ENCODE measurements at regions not wholly inside any gene's neighbourhood (a gene's known extent, or its start where the extent isn't known, plus 50 kb on each side); places are given as distances from the start of the nearest gene placed in this dataset.

GRCh38 chr12:94767956-94768355, 117.6 kb upstream of the TMCC3 start:
- Histone ChIP-seq H3K27ac (no peak overlapping the region), H3K4me1 (no peaks in the 10 kb centered on the region), H3K27me3 (ENCODE audit: low read depth) (no peaks in the 10 kb centered on the region), H3K4me3 (no peak overlapping the region), H3K9me3 (no peaks in the 10 kb centered on the region), H3K36me3 (no peaks in the 10 kb centered on the region)
- intact Hi-C loops (cut with DNase I), result no loop called here
- DNase-seq (no peak), ATAC-seq (no peak)
- TF ChIP-seq CTCF (IDR thresholded peaks at IDR 0.05), result no peak

GRCh38 chr12:94766397-94766796, 116.0 kb upstream of the TMCC3 start:
- Histone ChIP-seq H3K27ac (no peak overlapping the region), H3K4me3 (no peak overlapping the region), H3K4me1 (no peaks in the 10 kb centered on the region), H3K9me3 (no peaks in the 10 kb centered on the region), H3K36me3 (no peaks in the 10 kb centered on the region), H3K27me3 (ENCODE audit: low read depth) (no peaks in the 10 kb centered on the region)
- TF ChIP-seq CTCF (IDR thresholded peaks at IDR 0.05), result no peak
- intact Hi-C loops (cut with DNase I), result no loop called here
- no peak for DNase-seq
- no peak for ATAC-seq

- no peak for TF ChIP-seq CTCF (IDR thresholded peaks at IDR 0.05)
- intact Hi-C loops (cut with DNase I), result no loop called here
- ATAC-seq (no peak), DNase-seq (no peak)
- H3K9me3 ChIP-seq, result no peaks in the 10 kb centered on the region
- no peaks in the 10 kb centered on the region for H3K36me3 ChIP-seq
- no peaks in the 10 kb centered on the region for H3K4me1 ChIP-seq
- no peaks in the 10 kb centered on the region for H3K27me3 ChIP-seq (ENCODE audit: low read depth)
- no peak overlapping the region for H3K4me3 ChIP-seq
- no peak overlapping the region for H3K27ac ChIP-seq
Measured at GRCh38 chr12:94763462-94763861, 113.1 kb upstream of the TMCC3 start.

- Histone ChIP-seq H3K4me1 (no peaks in the 10 kb centered on the region), H3K4me3 (no peak overlapping the region), H3K36me3 (no peaks in the 10 kb centered on the region), H3K27ac (no peak overlapping the region), H3K27me3 (ENCODE audit: low read depth) (no peaks in the 10 kb centered on the region), H3K9me3 (no peaks in the 10 kb centered on the region)
- ATAC-seq (peak in 1 of 2 donors; percentile 52), DNase-seq (no peak)
- intact Hi-C loops (cut with DNase I), result no loop called here
- no peak for TF ChIP-seq CTCF (IDR thresholded peaks at IDR 0.05)
Measured at GRCh38 chr12:94762943-94763342, 112.6 kb upstream of the TMCC3 start.

- TF ChIP-seq CTCF (IDR thresholded peaks at IDR 0.05), result no peak
- ATAC-seq, result no peak
- H3K9me3 ChIP-seq, result no peaks in the 10 kb centered on the region
- intact Hi-C loops (cut with DNase I), result no loop called here
- H3K4me1 ChIP-seq, result no peaks in the 10 kb centered on the region
- no peak overlapping the region for H3K27ac ChIP-seq
- H3K27me3 ChIP-seq (ENCODE audit: low read depth), result no peaks in the 10 kb centered on the region
- DNase-seq, result no peak
- no peak overlapping the region for H3K4me3 ChIP-seq
- no peaks in the 10 kb centered on the region for H3K36me3 ChIP-seq
Measured at GRCh38 chr12:94762259-94762942, 112.0 kb upstream of the TMCC3 start.

All from lower lobe of right lung (tissue), 2 donors.